ENCODE measurements at regions not wholly inside any gene's neighbourhood (a gene's known extent, or its start where the extent isn't known, plus 50 kb on each side); places are given as distances from the start of the nearest gene placed in this dataset.

DNA sequence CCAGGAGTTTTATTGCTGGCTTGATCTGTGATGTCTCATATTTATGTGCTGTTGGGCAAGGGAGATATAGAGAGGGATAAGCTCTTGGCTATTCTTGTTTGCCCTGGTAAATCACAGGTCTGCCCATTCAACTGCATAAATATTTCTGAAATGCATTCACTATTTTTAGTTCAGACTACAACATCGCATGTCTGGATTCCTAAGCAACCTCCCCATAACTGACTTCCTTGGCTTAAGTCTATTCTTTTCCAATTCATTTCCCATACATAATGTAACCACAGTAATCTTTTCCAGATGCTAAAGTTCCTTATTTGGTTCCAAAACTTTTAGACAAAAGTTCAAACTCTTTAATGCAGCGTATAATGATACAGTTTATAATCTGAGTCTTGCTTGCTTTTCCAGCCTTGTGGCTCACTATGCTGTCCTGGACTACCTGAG is 321.4 kb upstream of the ACTBL2 start (continued):
- TF ChIP-seq MXI1 (IDR thresholded peaks at IDR 0.05; ENCODE audit: low read depth, low read length) (no peak), YY1 (IDR thresholded peaks at IDR 0.05; ENCODE audit: low read depth) (no peak), EP300 (IDR thresholded peaks at IDR 0.05; ENCODE audit: borderline replicate concordance in 1 of 2, low read depth in 1 of 2, low read length in 1 of 2) (peak in 1 of 2 experiments; percentile 91; a peak in 3 of 4 replicates), TEAD4 (IDR thresholded peaks at IDR 0.05; ENCODE audit: borderline replicate concordance, insufficient read depth) (0 out of 2 replicates have a peak, but pooled peaks have one; percentile 77), RFX5 (IDR thresholded peaks at IDR 0.05; ENCODE audit: low read length) (no peak), JUND (IDR thresholded peaks at IDR 0.05) (peak; percentile 53), TAF1 (IDR thresholded peaks at IDR 0.05; ENCODE audit: borderline replicate concordance, low read depth, low read length) (no peak), FOXJ3 (CRISPR knock-in tag; IDR thresholded peaks at IDR 0.05) (no peak), RCOR1 (IDR thresholded peaks at IDR 0.05; ENCODE audit: low read length) (no peak), EZH2phosphoT487 (IDR thresholded peaks at IDR 0.05; ENCODE audit: borderline replicate concordance, low read depth) (no peak), GABPA (IDR thresholded peaks at IDR 0.05; ENCODE audit: low read depth) (no peak), SMC3 (IDR thresholded peaks at IDR 0.05; ENCODE audit: low read depth, low read length) (no peak)
- TF ChIP-seq, protein P1, sequence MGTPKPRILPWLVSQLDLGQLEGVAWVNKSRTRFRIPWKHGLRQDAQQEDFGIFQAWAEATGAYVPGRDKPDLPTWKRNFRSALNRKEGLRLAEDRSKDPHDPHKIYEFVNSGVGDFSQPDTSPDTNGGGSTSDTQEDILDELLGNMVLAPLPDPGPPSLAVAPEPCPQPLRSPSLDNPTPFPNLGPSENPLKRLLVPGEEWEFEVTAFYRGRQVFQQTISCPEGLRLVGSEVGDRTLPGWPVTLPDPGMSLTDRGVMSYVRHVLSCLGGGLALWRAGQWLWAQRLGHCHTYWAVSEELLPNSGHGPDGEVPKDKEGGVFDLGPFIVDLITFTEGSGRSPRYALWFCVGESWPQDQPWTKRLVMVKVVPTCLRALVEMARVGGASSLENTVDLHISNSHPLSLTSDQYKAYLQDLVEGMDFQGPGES (IDR thresholded peaks at IDR 0.05; ENCODE audit: low read depth, low read length), result no peak
- TF ChIP-seq, protein P2, sequence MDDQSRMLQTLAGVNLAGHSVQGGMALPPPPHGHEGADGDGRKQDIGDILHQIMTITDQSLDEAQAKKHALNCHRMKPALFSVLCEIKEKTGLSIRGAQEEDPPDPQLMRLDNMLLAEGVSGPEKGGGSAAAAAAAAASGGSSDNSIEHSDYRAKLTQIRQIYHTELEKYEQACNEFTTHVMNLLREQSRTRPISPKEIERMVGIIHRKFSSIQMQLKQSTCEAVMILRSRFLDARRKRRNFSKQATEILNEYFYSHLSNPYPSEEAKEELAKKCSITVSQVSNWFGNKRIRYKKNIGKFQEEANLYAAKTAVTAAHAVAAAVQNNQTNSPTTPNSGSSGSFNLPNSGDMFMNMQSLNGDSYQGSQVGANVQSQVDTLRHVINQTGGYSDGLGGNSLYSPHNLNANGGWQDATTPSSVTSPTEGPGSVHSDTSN (IDR thresholded peaks at IDR 0.05), result peak; percentile 82
- TF ChIP-seq, protein P3, sequence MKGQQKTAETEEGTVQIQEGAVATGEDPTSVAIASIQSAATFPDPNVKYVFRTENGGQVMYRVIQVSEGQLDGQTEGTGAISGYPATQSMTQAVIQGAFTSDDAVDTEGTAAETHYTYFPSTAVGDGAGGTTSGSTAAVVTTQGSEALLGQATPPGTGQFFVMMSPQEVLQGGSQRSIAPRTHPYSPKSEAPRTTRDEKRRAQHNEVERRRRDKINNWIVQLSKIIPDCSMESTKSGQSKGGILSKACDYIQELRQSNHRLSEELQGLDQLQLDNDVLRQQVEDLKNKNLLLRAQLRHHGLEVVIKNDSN (IDR thresholded peaks at IDR 0.05; ENCODE audit: borderline replicate concordance, low read depth), result peak; percentile 26; the same call in 1 of the 2 replicates
- TF ChIP-seq, protein P4, sequence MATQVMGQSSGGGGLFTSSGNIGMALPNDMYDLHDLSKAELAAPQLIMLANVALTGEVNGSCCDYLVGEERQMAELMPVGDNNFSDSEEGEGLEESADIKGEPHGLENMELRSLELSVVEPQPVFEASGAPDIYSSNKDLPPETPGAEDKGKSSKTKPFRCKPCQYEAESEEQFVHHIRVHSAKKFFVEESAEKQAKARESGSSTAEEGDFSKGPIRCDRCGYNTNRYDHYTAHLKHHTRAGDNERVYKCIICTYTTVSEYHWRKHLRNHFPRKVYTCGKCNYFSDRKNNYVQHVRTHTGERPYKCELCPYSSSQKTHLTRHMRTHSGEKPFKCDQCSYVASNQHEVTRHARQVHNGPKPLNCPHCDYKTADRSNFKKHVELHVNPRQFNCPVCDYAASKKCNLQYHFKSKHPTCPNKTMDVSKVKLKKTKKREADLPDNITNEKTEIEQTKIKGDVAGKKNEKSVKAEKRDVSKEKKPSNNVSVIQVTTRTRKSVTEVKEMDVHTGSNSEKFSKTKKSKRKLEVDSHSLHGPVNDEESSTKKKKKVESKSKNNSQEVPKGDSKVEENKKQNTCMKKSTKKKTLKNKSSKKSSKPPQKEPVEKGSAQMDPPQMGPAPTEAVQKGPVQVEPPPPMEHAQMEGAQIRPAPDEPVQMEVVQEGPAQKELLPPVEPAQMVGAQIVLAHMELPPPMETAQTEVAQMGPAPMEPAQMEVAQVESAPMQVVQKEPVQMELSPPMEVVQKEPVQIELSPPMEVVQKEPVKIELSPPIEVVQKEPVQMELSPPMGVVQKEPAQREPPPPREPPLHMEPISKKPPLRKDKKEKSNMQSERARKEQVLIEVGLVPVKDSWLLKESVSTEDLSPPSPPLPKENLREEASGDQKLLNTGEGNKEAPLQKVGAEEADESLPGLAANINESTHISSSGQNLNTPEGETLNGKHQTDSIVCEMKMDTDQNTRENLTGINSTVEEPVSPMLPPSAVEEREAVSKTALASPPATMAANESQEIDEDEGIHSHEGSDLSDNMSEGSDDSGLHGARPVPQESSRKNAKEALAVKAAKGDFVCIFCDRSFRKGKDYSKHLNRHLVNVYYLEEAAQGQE (IDR thresholded peaks at IDR 0.05; ENCODE audit: low read depth, low read length), result no peak
- TF ChIP-seq, protein P5, sequence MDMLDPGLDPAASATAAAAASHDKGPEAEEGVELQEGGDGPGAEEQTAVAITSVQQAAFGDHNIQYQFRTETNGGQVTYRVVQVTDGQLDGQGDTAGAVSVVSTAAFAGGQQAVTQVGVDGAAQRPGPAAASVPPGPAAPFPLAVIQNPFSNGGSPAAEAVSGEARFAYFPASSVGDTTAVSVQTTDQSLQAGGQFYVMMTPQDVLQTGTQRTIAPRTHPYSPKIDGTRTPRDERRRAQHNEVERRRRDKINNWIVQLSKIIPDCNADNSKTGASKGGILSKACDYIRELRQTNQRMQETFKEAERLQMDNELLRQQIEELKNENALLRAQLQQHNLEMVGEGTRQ (IDR thresholded peaks at IDR 0.05; ENCODE audit: borderline replicate concordance, low read depth, low read length), result no peak
